Fibroblast of skin of scalp (primary cell): ENCODE measurements at regions not wholly inside any gene's neighbourhood (a gene's known extent, or its start where the extent isn't known, plus 50 kb on each side); places are given as distances from the start of the nearest gene placed in this dataset.

Experiments used
- DNase-seq: peaks from one replicate; pipeline ENCODE4 v3.0.0-alpha.2; 2013

DNA sequence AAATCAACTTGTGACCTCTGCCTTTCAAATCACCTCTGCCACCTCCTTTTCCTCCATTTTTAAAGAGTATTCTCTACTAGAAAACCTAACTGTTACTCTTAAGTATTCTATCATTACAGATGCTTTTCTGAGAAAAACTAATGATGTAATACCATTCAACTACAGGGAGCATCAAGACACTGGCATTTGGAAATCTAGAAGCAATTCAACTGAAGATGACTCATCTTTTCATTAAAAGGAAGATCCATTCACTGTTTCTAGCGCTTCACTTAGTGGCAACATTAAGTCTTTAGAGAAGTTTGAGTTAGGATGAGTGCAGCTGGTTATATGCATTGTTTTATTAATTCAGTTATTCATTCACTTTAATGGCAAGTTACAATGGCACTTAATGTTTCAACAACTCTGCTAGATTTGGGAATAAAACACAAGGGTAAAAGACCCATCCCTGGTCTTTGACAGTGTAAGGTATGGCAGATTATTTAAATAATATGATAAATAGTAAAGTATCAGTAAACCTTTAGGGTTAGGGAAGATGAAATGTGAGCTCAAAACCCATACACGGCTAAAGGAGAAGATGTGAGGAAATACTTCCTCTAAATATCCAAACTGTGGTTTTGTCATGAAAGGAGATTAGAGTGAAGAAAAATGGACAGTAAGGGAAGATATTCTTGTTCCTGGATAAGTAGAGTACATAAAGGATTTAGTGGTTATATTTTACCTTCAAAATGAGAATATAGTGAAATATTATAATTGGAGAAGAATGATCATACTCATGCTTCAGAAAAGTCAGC is 61.7 kb downstream of the KCNJ2 start:
- no peak for DNase-seq

DNA sequence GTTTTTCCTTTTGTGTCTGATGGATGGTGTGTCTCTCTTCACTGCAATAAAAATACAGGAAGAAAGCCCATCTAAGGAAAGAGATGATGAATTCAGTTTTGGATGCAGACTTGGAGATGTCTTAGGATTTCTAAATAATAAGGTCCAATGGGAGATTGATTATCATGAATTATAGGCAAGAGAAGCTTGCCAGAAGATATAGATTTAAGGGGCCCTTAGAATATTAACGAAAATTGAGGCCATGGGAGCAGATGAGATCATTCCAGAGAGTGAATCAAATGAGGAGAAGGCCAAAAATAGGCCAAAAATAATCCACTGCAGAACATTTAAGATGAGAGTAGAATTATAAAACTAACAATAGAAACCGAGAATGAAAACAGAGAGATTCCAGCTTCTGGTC is 63.1 kb downstream of the KCNJ2 start:
- DNase-seq: no peak

- no peak for DNase-seq
Measured at GRCh38 chr17:70235252-70235651, 65.9 kb downstream of the KCNJ2 start.

- DNase-seq: no peak
Measured at GRCh38 chr17:70238228-70238627, 68.9 kb downstream of the KCNJ2 start.

DNA sequence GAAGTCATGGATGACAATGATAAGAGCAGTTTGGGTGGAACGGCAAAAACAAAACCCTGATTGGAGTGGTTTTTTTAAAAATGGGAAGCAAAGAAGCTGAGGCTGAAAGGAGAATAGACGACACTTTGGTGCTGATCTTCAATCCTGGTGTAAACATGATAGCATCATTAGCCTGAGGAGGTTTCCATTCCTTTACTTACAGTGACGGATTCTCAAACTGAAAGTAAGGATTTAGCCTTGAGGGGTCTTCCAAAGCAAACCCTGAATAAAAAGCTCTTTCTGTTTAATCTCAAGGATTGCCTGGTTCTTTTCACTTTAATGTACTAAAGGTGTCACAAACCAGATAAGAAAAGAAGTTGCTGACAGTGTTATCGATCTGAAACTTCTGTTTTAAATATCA is 69.3 kb downstream of the KCNJ2 start:
- DNase-seq: no peak

DNA sequence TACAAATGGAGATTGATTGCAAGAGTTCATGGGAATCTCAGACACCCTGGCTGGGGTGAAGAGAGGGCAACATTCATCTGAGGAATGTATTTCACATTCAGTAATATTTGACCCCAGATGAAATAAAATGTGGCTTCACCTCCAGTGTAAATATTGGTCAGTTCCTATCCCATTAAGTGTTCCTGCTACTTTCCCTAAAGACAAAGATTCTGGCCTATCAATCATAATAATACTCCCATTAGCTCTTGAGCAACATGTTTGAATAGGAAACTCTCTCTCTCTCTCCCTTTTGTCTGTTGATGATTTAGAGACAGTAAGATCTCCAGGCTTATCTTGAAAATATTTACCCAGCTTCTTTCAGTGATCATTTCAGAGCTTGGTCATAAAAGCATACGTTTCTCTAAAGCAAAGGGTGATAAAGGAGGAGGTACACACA is 70.1 kb downstream of the KCNJ2 start:
- no peak for DNase-seq

DNA sequence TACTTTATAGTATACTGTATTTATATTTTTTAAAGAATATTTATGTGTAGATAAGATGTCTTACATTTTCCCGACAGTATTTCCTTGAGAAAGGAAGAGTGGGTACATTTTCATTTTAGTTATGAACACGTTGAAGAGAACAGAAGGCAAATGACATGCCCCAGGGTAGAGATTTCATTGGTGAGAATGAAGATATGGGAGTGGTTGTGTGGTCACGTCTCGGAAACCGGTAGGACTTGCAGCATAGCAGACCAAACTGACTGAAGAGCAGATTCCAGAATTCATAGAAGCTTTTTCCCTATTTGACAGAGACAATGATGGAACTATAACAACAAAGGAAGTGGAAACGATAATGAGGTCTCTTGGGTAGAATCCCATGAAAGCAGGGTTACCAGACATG is 71.7 kb downstream of the KCNJ2 start:
- no peak for DNase-seq

- DNase-seq: no peak
Measured at GRCh38 chr17:70242781-70243437, 73.6 kb downstream of the KCNJ2 start.

- DNase-seq: no peak
Measured at GRCh38 chr17:70251706-70252105, 82.4 kb downstream of the KCNJ2 start.

GRCh38 chr17:70254735-70255460 is 85.6 kb downstream of the KCNJ2 start:
- no peak for DNase-seq

- no peak for DNase-seq
Measured at GRCh38 chr17:70256751-70257150, 87.4 kb downstream of the KCNJ2 start.

- DNase-seq: no peak
Measured at GRCh38 chr17:70258465-70258864, 89.1 kb downstream of the KCNJ2 start.

GRCh38 chr17:70259400-70259799 is 90.1 kb downstream of the KCNJ2 start:
- no peak for DNase-seq

- no peak for DNase-seq
Measured at GRCh38 chr17:70261170-70261569, 91.8 kb downstream of the KCNJ2 start.

- no peak for DNase-seq
Measured at GRCh38 chr17:70265471-70265870, 96.1 kb downstream of the KCNJ2 start.

- no peak for DNase-seq
Measured at GRCh38 chr17:70266394-70266793, 97.1 kb downstream of the KCNJ2 start.

DNA sequence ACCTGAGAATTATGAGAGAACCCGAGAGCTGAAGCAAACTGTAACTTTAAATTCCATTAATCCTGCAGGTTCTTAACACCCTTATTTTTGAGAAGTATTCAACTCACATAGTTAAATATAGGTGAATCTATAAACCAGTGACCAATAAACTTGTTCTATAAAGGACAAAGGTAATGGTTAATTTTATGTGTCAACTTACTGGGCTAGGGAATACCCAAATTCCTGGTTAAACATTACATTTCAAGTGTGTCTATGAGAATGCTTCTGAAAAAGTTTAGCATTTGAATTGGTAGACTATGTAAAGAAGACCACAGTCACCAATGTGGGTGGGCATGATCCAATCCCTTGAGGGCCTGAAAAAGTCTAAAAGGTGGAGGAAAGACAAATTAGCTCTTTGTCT is 99.1 kb downstream of the KCNJ2 start:
- DNase-seq: no peak

DNA sequence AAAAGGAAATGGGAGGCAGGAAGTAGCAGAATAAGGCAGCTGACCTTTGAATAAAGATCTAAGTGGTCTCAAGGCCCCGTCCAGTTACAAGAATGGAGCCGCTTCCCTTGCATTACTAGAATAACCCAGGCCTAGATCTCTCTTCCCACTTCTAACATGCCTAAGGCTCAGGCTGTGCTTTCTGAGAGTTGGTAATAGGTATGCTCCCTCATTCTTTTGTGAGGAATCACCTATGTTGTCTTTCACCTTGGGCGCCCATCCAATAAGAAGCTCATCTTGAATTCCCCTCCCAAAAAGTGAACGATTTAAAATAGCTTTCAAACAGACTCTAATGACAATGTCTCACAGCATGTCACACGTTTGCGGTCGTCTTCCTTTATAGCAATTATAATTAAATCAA is 101.2 kb downstream of the KCNJ2 start:
- no peak for DNase-seq

- no peak for DNase-seq
Measured at GRCh38 chr17:70271200-70271599, 101.9 kb downstream of the KCNJ2 start.

GRCh38 chr17:70271672-70272071 is 102.3 kb downstream of the KCNJ2 start:
- DNase-seq: no peak

DNA sequence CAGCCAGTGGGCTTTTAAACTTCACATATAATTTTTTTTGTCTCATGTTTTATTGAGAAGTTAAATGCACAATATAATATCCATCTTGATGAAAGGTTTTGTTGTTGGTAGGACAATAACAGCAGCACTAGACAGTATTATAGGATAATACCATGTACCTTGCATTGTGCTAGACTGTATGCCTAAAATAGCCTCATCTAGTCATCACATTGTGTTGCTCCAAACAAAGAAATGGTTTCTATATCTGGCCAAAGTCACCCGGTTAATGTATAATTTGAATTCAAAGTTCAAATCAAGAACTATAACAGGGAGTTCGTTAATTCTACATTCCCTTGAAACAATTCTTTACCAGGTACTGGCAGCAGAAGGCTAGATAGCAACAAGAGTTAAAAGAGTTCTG is 104.9 kb downstream of the KCNJ2 start:
- no peak for DNase-seq

DNA sequence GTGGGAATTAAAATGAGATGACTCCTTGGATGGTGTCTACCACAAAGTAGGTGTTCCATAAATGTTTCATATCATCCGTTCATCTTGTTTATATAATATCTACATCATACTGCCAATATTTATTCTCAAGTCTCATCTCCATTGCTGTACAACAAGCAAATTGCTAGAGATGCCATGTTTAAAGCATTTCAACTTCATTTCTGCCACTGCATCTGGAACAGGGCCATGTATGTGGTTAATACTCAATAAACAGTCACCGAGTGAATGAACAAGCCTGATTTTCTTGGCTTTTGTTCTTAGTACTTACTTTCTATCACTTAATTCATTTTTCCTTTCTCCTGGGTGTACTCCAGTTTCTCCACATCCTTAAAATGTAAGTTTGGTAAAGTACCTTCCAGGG is 107.6 kb downstream of the KCNJ2 start:
- no peak for DNase-seq

DNA sequence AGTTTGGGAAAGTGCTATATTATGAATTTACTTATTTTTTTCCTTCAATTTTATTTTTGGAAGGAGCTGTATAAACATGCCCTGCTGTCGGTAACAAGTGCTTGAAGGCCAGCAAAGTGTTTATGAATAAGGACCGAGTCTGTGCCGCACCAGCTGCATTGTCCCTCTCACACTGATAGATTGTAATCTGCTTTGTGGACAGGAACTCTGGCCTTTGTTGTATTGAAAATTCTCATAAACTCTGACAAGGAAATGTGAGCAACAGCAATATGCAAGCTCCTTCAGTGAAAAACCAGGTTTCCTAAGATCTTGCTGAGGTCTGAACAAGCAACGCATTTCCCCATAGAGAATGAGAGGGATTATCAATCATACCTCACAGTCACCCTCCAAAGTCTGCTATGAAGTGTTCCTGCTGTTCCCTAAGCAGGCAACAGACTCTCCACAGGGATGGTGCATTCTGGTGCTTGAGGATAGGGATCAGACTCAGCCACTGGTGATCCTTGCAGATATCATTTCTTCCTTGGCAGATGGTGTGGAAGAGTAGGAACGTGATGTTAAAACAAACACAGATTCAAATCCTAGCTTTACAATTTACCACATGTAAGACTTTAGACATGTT is 109.6 kb downstream of the KCNJ2 start:
- no peak for DNase-seq
